ENCODE measurements at regions not wholly inside any gene's neighbourhood (a gene's known extent, or its start where the extent isn't known, plus 50 kb on each side); places are given as distances from the start of the nearest gene placed in this dataset.

DNA sequence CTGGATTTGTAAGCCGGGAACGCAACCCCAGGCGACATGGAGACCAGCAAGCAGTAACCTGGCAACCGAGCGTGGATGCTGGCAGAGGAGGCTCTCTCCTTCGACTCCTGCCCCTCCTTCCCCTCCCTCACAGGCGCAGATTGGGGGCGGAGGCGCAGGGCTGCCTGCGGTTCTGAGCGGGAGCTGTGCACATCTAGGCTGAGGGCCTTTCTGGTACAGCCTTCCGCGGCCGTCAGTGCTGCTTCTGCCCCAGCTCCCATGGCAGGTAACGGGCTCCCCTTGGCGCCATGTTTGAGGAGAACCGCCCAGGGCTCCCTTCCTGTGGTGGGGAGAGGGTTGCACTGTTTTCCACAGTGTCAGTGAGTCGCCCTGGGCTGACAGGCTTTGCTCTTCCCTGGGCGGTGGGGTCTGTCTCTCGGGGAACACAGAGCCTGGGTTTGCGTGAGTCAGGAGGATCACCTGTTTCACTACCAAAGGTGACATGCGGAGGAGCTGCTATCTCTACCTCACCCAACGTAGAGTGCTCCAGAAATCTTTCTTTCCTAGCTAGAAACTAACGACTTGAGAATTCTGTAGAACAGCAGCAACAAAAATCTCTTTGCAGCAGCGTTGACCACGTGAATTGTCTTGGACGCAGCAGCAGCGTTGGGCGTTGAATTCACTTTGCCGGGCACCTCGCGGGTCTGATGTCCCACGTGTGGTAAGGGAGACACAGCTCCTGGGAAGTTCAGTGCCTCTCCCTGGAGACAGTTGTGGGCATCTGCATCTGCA, 154.8 kb upstream of the COBL start:
- no peak for TF ChIP-seq GATA3 (IDR thresholded peaks at IDR 0.05; ENCODE audit: low read depth, low read length)
- no peak for TF ChIP-seq GATA2 (IDR thresholded peaks at IDR 0.05; ENCODE audit: low read depth, low read length)
